ENCODE measurements at regions not wholly inside any gene's neighbourhood (a gene's known extent, or its start where the extent isn't known, plus 50 kb on each side); places are given as distances from the start of the nearest gene placed in this dataset.

DNA sequence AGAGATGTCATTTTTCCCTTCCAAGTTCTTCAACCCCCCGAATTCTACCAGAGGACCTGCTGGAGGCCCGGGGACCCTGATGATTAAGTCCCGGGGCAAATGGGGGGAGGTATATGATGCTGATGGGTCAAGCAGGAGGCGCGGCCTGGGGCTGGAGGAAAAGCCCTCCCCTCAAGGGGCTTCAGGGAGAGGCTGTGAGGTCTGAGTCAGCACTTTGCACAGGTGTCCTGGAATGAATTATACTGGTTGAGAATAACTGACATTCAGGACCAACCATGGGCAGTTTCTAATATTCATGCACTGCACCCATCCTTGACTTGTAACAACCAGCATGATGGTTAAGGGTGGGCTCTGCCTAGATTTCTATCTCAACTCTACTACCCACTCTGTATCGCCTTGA lies 146.8 kb upstream of the SYT13 start:
- TF ChIP-seq, protein P1, sequence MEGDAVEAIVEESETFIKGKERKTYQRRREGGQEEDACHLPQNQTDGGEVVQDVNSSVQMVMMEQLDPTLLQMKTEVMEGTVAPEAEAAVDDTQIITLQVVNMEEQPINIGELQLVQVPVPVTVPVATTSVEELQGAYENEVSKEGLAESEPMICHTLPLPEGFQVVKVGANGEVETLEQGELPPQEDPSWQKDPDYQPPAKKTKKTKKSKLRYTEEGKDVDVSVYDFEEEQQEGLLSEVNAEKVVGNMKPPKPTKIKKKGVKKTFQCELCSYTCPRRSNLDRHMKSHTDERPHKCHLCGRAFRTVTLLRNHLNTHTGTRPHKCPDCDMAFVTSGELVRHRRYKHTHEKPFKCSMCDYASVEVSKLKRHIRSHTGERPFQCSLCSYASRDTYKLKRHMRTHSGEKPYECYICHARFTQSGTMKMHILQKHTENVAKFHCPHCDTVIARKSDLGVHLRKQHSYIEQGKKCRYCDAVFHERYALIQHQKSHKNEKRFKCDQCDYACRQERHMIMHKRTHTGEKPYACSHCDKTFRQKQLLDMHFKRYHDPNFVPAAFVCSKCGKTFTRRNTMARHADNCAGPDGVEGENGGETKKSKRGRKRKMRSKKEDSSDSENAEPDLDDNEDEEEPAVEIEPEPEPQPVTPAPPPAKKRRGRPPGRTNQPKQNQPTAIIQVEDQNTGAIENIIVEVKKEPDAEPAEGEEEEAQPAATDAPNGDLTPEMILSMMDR (IDR thresholded peaks at IDR 0.05; ENCODE audit: low read length): no peak
- no peak for TF ChIP-seq EZH2phosphoT487 (IDR thresholded peaks at IDR 0.05; ENCODE audit: low read length)

Measured in MM.1S (cell line).